ENCODE measurements at regions not wholly inside any gene's neighbourhood (a gene's known extent, or its start where the extent isn't known, plus 50 kb on each side); places are given as distances from the start of the nearest gene placed in this dataset.

- Histone ChIP-seq H3K14ac (ENCODE audit: insufficient read depth, low read length) (no peak overlapping the region), H3K79me1 (ENCODE audit: insufficient read depth, low read depth, low read length, poor library complexity, severe bottlenecking) (no peaks in the 10 kb centered on the region), H3K27ac (ENCODE audit: insufficient read length, low read depth, low read length) (no peak overlapping the region), H4K91ac (ENCODE audit: insufficient read length, low read depth, low read length) (no peak overlapping the region), H3K23me2 (ENCODE audit: insufficient read length, low read depth, low read length, poor library complexity, severe bottlenecking) (no peaks in the 10 kb centered on the region), H3K27me3 (ENCODE audit: insufficient read depth, low read length) (no peaks in the 10 kb centered on the region), H3T11ph (ENCODE audit: low read length) (no peak overlapping the region), H3K4me1 (ENCODE audit: insufficient read depth, low read length) (no peaks in the 10 kb centered on the region), H2BK5ac (ENCODE audit: insufficient read length, low read length) (no peak overlapping the region), H4K5ac (ENCODE audit: insufficient read length, low read depth, low read length) (no peak overlapping the region), H2AFZ (ENCODE audit: low read length) (no peak overlapping the region), H4K20me1 (ENCODE audit: control insufficient read depth, insufficient read depth, insufficient read length) (no peaks in the 10 kb centered on the region), H3K18ac (ENCODE audit: insufficient read length, low read depth, low read length) (no peak overlapping the region), H2BK120ac (ENCODE audit: low read depth, low read length, poor library complexity, severe bottlenecking) (no peak overlapping the region), H3K4me2 (ENCODE audit: insufficient read depth, insufficient read length, low read length) (no peak overlapping the region), H2BK15ac (ENCODE audit: low read depth, low read length) (no peak overlapping the region), H3K4ac (ENCODE audit: low read depth, low read length) (no peak overlapping the region), H2BK20ac (ENCODE audit: low read depth, low read length, poor library complexity, severe bottlenecking) (no peak overlapping the region), H3K79me2 (ENCODE audit: insufficient read depth, low read length) (no peaks in the 10 kb centered on the region), H3K56ac (ENCODE audit: insufficient read length, low read depth, low read length) (no peak overlapping the region), H3K23ac (ENCODE audit: insufficient read length, low read depth, low read length) (no peak overlapping the region), H2BK12ac (ENCODE audit: insufficient read length, low read depth, low read length) (no peak overlapping the region), H4K8ac (replicated peaks; ENCODE audit: insufficient read length, low read depth, low read length) (no peak overlapping the region), H2AK5ac (ENCODE audit: insufficient read length, low read length) (no peak overlapping the region), H3K9me3 (ENCODE audit: control insufficient read depth, low read depth, low read length) (no peaks in the 10 kb centered on the region), H3K9ac (ENCODE audit: extremely low read depth, insufficient read length, low read length) (no peak overlapping the region)
- H3K27ac Mint-ChIP-seq: no peak overlapping the region
- no peak for DNase-seq
- H3K27me3 Mint-ChIP-seq (ENCODE audit: low read depth): no peaks in the 10 kb centered on the region
- H3K9me3 Mint-ChIP-seq: peaks cover 3 to 7% of the 10 kb centered on the region in 2 experiments; a peak in 2 of 5 replicates
- no peaks in the 10 kb centered on the region for H3K36me3 Mint-ChIP-seq (ENCODE audit: insufficient read depth in 1 of 3, low read depth in 3 of 3)
- TF ChIP-seq CTCF (conservative IDR thresholded peaks at IDR 0.05): no peak
- H3K4me3 Mint-ChIP-seq: no peak overlapping the region
- no peaks in the 10 kb centered on the region for H3K4me1 Mint-ChIP-seq
Observed at GRCh38 chr1:105210747-105211146, 1461.0 kb downstream of the AMY1C start.

Data from H9 (cell line).